ENCODE measurements at regions not wholly inside any gene's neighbourhood (a gene's known extent, or its start where the extent isn't known, plus 50 kb on each side); places are given as distances from the start of the nearest gene placed in this dataset.
A peak's percentile ranks its signal among the peaks of the same experiment; 100 is the strongest.

DNA sequence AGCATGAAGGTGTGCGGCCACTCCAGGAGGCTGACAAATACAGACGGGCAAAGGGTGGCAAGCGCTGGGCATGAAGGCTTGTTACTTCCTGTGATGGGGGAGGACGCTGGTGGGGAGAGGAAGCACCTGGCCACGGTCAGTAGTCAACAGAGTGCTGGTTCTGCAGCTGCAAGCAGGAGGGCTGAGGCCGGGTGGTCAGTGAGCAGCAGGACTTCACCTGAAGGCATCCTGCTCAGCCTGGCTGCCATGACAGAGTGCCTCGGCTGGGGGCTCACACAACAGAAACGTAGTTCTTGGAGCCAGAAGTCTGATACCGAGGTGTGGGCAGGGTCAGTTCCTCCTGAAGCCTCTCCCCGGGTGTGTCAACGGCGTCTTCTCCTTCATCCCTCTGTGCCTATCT, 118.6 kb upstream of the IRX4 start:
- H3K27me3 Mint-ChIP-seq (ENCODE audit: unreplicated experiment): no peaks in the 10 kb centered on the region
- no peaks in the 10 kb centered on the region for H3K4me1 Mint-ChIP-seq (ENCODE audit: unreplicated experiment)
- no peak overlapping the region for H3K27ac Mint-ChIP-seq (ENCODE audit: unreplicated experiment)
- peaks cover 10% of the 10 kb centered on the region for H3K9me3 Mint-ChIP-seq (ENCODE audit: unreplicated experiment)
- H3K4me3 Mint-ChIP-seq (ENCODE audit: unreplicated experiment): no peak overlapping the region
- DNase-seq (ENCODE audit: extremely low spot score, unreplicated experiment): peak; percentile 78
- H3K36me3 Mint-ChIP-seq (ENCODE audit: unreplicated experiment): no peaks in the 10 kb centered on the region
- TF ChIP-seq, protein P1, sequence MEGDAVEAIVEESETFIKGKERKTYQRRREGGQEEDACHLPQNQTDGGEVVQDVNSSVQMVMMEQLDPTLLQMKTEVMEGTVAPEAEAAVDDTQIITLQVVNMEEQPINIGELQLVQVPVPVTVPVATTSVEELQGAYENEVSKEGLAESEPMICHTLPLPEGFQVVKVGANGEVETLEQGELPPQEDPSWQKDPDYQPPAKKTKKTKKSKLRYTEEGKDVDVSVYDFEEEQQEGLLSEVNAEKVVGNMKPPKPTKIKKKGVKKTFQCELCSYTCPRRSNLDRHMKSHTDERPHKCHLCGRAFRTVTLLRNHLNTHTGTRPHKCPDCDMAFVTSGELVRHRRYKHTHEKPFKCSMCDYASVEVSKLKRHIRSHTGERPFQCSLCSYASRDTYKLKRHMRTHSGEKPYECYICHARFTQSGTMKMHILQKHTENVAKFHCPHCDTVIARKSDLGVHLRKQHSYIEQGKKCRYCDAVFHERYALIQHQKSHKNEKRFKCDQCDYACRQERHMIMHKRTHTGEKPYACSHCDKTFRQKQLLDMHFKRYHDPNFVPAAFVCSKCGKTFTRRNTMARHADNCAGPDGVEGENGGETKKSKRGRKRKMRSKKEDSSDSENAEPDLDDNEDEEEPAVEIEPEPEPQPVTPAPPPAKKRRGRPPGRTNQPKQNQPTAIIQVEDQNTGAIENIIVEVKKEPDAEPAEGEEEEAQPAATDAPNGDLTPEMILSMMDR (IDR thresholded peaks at IDR 0.05): no peak

DNA sequence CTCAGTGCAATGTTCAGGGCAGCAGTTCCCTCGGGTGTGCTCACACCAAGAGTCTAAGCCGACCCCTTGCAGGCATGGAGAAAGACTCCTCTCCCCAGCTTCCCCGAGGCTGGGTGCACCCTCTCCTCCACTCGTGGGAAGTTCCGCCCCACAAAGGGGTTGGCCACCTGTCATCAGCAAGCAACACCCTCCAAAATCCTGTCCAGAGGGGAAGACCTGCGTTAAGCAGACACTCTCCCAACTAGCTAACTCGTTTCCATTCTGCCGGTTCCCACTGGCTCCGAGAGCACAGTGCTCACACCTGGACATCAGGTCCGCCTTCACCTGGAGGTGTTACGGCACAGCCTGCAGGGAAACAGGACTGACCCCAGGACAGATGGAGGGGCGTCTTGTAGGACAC, 117.9 kb upstream of the IRX4 start:
- H3K36me3 Mint-ChIP-seq (ENCODE audit: unreplicated experiment): no peaks in the 10 kb centered on the region
- no peaks in the 10 kb centered on the region for H3K4me1 Mint-ChIP-seq (ENCODE audit: unreplicated experiment)
- H3K27me3 Mint-ChIP-seq (ENCODE audit: unreplicated experiment): no peaks in the 10 kb centered on the region
- no peak overlapping the region for H3K4me3 Mint-ChIP-seq (ENCODE audit: unreplicated experiment)
- no peak overlapping the region for H3K27ac Mint-ChIP-seq (ENCODE audit: unreplicated experiment)
- DNase-seq (ENCODE audit: extremely low spot score, unreplicated experiment): peak; percentile 69
- TF ChIP-seq, protein P1 (IDR thresholded peaks at IDR 0.05): no peak
- H3K9me3 Mint-ChIP-seq (ENCODE audit: unreplicated experiment): peaks cover 10% of the 10 kb centered on the region

DNA sequence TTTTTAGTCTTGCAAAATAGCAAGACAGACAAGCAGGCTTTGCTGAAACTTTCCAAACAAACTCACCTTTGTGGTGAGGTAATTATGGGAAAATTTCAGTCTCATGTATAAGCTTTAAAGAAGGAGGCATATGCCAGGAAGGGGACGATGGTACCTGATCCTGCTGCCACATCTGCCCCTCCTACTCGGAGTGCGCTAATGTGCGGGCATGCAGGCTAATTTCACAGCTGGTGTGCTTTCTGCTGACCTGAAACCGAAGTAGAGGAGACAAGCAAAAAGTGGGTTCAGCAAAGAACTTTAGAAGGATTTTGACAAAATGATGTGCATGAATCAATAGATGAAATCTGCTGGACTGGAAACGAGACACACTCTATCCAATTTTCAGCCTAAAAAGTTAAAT, 117.1 kb upstream of the IRX4 start:
- peak; percentile 21 for DNase-seq (ENCODE audit: extremely low spot score, unreplicated experiment)
- H3K4me3 Mint-ChIP-seq (ENCODE audit: unreplicated experiment): no peak overlapping the region
- TF ChIP-seq, protein P1 (IDR thresholded peaks at IDR 0.05): no peak
- no peaks in the 10 kb centered on the region for H3K4me1 Mint-ChIP-seq (ENCODE audit: unreplicated experiment)
- peaks cover 11% of the 10 kb centered on the region for H3K9me3 Mint-ChIP-seq (ENCODE audit: unreplicated experiment)
- H3K27ac Mint-ChIP-seq (ENCODE audit: unreplicated experiment): no peak overlapping the region
- no peaks in the 10 kb centered on the region for H3K36me3 Mint-ChIP-seq (ENCODE audit: unreplicated experiment)
- H3K27me3 Mint-ChIP-seq (ENCODE audit: unreplicated experiment): no peaks in the 10 kb centered on the region

DNA sequence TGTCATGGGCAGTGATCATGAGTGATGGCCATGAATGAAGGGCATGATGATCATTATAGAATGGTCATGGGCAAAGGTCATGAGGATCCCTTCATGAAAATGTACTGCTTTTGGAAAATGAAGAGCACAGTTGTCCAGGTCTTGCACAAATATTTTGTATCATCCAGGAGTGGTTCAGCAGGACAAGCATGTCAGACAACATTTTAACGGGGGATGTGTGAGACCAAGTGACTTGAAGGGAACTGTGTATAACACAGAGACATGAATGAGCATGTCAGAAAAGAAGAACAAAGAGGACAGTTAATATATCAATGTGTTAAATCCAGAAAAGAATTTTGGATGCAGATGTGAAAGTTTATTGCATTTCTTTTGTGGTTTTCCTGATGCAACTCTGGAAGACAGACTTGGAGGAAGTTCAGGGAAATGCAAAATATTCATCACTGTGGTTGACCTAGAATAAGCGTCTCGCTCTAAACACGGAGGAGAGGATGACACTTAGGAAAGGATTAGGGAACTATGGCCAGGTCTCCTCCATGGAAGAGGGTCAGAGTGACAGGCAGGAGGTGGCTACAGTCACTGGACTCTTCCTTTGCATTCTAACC, 116.1 kb upstream of the IRX4 start:
- H3K27me3 Mint-ChIP-seq (ENCODE audit: unreplicated experiment): no peaks in the 10 kb centered on the region
- TF ChIP-seq, protein P1 (IDR thresholded peaks at IDR 0.05): no peak

DNA sequence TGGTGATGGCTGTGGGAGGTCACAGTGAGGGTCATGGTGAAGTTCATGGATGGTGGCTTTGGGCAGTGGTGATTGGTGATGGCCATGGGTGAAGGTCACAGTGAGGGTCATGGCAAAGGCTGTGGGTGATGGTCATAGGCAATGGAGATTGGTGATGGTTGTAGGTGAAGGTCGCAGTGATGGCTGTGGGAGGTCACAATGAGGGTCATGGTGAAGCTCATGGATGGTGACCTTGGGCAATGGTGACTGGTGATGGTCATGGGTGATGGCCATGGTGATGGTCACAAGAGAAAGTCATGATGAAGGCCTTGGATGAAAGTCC, 115.6 kb upstream of the IRX4 start:
- Mint-ChIP-seq H3K27me3 (ENCODE audit: unreplicated experiment) (no peaks in the 10 kb centered on the region), H3K9me3 (ENCODE audit: unreplicated experiment) (peaks cover 25% of the 10 kb centered on the region), H3K36me3 (ENCODE audit: unreplicated experiment) (no peaks in the 10 kb centered on the region), H3K27ac (ENCODE audit: unreplicated experiment) (no peak overlapping the region), H3K4me3 (ENCODE audit: unreplicated experiment) (no peak overlapping the region), H3K4me1 (ENCODE audit: unreplicated experiment) (no peaks in the 10 kb centered on the region)
- DNase-seq (ENCODE audit: extremely low spot score, unreplicated experiment): peak; percentile 70
- TF ChIP-seq, protein P1 (IDR thresholded peaks at IDR 0.05): no peak

More for the DNA sequence above, 116.1 kb upstream of the IRX4 start:
- H3K36me3 Mint-ChIP-seq (ENCODE audit: unreplicated experiment): no peaks in the 10 kb centered on the region
- no peak overlapping the region for H3K27ac Mint-ChIP-seq (ENCODE audit: unreplicated experiment)
- DNase-seq (ENCODE audit: extremely low spot score, unreplicated experiment): peak; percentile 34
- no peaks in the 10 kb centered on the region for H3K4me1 Mint-ChIP-seq (ENCODE audit: unreplicated experiment)
- H3K9me3 Mint-ChIP-seq (ENCODE audit: unreplicated experiment): peaks cover 20% of the 10 kb centered on the region
- no peak overlapping the region for H3K4me3 Mint-ChIP-seq (ENCODE audit: unreplicated experiment)
